ENCODE measurements at regions not wholly inside any gene's neighbourhood (a gene's known extent, or its start where the extent isn't known, plus 50 kb on each side); places are given as distances from the start of the nearest gene placed in this dataset.

DNA sequence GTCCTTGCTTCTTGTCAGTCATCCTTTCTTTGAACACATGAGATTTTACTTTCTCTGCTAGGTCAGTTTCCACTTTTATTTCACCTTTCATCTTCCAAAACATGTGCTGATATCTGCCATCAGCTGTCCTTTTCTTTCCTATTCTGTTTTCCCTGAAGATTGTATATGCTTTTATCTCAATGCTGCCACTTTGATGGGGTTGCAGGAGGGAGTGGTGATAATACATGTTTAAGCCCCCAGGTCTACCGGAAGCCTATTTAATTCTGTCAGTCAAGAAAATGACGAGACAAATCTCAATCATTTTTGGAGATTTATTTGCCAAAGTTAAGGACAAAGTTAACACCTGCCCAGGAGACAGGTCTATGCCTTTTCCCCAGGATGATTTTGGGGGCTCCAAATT lies 73.8 kb downstream of the MRPL32 start:
- TF ChIP-seq, protein P1, sequence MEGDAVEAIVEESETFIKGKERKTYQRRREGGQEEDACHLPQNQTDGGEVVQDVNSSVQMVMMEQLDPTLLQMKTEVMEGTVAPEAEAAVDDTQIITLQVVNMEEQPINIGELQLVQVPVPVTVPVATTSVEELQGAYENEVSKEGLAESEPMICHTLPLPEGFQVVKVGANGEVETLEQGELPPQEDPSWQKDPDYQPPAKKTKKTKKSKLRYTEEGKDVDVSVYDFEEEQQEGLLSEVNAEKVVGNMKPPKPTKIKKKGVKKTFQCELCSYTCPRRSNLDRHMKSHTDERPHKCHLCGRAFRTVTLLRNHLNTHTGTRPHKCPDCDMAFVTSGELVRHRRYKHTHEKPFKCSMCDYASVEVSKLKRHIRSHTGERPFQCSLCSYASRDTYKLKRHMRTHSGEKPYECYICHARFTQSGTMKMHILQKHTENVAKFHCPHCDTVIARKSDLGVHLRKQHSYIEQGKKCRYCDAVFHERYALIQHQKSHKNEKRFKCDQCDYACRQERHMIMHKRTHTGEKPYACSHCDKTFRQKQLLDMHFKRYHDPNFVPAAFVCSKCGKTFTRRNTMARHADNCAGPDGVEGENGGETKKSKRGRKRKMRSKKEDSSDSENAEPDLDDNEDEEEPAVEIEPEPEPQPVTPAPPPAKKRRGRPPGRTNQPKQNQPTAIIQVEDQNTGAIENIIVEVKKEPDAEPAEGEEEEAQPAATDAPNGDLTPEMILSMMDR (IDR thresholded peaks at IDR 0.05; ENCODE audit: control insufficient read depth, extremely low read depth, insufficient read depth) = no peak
- no peak overlapping the region for H3K4me3 ChIP-seq (ENCODE audit: low read depth, low read length)
- no peak for DNase-seq (ENCODE audit: low read depth)

GRCh38 chr7:43010061-43010460 lies 77.9 kb downstream of the MRPL32 start:
- no peak overlapping the region for H3K4me3 ChIP-seq (ENCODE audit: low read depth, low read length)
- DNase-seq (ENCODE audit: low read depth) = no peak
- TF ChIP-seq, protein P1 (IDR thresholded peaks at IDR 0.05; ENCODE audit: control insufficient read depth, extremely low read depth, insufficient read depth) = no peak

- H3K4me3 ChIP-seq (ENCODE audit: low read depth, low read length) = no peak overlapping the region
- no peak for DNase-seq (ENCODE audit: low read depth)
- TF ChIP-seq, protein P1 (IDR thresholded peaks at IDR 0.05; ENCODE audit: control insufficient read depth, extremely low read depth, insufficient read depth) = no peak
Measured at GRCh38 chr7:43011879-43012278, 79.7 kb downstream of the MRPL32 start.

GRCh38 chr7:43014406-43014805 lies 82.2 kb downstream of the MRPL32 start:
- TF ChIP-seq, protein P1 (IDR thresholded peaks at IDR 0.05; ENCODE audit: control insufficient read depth, extremely low read depth, insufficient read depth) = no peak
- DNase-seq (ENCODE audit: low read depth) = no peak
- no peak overlapping the region for H3K4me3 ChIP-seq (ENCODE audit: low read depth, low read length)

DNA sequence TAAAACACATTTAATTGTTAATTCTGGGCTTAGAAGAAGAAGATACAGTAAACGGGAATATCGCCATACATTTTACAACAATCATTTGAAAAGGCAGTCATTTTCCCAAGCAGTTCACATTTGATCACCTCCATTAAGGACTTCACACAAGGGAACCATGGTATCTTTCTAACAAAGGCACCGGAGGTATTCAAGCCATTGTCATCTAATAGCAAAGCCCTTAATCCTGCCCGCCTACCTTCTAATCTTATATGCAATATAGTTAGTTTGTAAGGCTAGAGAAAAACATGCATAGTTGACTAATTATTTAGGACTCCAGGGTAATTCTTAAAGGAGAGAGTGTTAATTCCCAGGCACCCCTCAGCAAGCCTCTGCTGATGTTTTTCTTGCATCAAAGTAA lies 83.1 kb downstream of the MRPL32 start:
- no peak overlapping the region for H3K4me3 ChIP-seq (ENCODE audit: low read depth, low read length)
- DNase-seq (ENCODE audit: low read depth) = no peak
- TF ChIP-seq, protein P1 (IDR thresholded peaks at IDR 0.05; ENCODE audit: control insufficient read depth, extremely low read depth, insufficient read depth) = no peak

GRCh38 chr7:43018446-43018845 lies 86.3 kb downstream of the MRPL32 start:
- no peak overlapping the region for H3K4me3 ChIP-seq (ENCODE audit: low read depth, low read length)
- TF ChIP-seq, protein P1 (IDR thresholded peaks at IDR 0.05; ENCODE audit: control insufficient read depth, extremely low read depth, insufficient read depth) = no peak
- DNase-seq (ENCODE audit: low read depth) = no peak

DNA sequence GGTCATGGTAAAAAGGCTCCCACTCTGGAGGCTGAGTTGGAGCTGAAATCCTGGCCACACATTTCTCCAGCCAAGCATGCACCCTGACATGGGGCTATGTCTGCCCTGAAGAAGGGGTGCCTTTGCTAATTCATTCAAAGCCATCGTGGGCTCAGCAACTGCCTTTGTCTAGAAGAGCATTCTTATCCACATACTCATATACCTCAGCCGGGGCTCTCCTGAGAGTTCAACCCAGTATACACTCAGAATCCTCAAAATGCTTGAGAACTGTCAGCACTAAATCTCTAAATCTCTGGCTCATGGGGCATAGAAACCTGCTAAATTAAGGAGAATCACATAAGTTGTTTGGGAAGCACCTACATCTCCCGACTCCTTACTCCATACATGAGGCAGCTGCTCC lies 89.3 kb downstream of the MRPL32 start:
- H3K4me3 ChIP-seq (ENCODE audit: low read depth, low read length) = no peak overlapping the region
- TF ChIP-seq, protein P1 (IDR thresholded peaks at IDR 0.05; ENCODE audit: control insufficient read depth, extremely low read depth, insufficient read depth) = no peak

More for the DNA sequence above, 89.3 kb downstream of the MRPL32 start:
- no peak for DNase-seq (ENCODE audit: low read depth)
